ENCODE measurements at regions not wholly inside any gene's neighbourhood (a gene's known extent, or its start where the extent isn't known, plus 50 kb on each side); places are given as distances from the start of the nearest gene placed in this dataset.

DNA sequence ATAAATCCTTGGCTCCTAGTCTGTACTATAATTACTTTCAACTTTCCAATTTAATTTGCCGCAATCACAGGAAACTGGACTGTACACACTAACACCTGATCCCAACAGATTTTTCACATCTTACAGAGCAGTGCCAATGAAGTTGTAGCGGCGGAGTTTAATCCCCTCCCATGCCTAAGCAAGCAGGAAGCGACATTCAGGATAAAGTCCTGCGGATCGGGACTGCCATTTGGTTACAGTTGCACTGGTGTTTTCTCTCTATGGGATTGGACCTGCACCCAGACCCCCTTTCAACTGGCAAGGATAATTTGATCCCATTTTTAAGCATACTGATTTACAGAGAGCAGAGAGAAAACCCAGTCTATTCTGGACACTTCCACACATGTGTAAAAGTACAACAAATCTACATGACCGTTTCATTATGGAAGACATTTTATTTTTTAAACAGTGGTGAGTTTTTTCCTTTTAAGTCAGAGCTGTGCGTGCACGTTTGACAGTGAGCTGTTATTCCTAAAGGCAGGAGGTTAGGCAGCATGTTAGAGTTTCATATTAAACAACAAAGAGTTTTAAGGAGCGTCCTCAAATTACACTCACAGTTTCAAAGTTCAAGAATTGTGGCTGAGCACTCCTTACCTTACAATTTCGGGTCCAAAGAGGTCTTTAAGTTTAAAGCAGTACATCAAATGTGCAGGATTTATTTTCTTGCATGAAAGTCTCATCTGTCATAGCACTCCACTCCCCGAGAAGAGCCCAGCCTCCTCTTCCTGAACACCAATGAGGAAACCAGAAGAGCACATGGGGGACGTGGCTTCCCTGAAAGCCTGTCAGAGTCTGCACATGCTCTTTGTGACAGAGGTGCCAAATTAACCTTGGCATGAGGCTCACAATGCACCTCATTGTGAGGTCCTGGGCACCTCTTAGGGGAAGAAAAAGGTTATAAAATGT, 141.6 kb upstream of the RFC3 start:
- H3K27ac ChIP-seq, result no peak overlapping the region
- no peaks in the 10 kb centered on the region for H3K27me3 ChIP-seq
- WGBS, 3 donors, result 2 to 5% (median 2%) methylated on average over 13 of the region's 13 CpGs
- peak overlapping the region; percentile 32 for H3K4me3 ChIP-seq
- DNase-seq, result peak in 3 of 5 donors; percentile 22 to 36 (median 22)
- no peaks in the 10 kb centered on the region for H3K9me3 ChIP-seq
- intact Hi-C loops (cut with DNase I), result no loop called here
- TF ChIP-seq, protein P1, sequence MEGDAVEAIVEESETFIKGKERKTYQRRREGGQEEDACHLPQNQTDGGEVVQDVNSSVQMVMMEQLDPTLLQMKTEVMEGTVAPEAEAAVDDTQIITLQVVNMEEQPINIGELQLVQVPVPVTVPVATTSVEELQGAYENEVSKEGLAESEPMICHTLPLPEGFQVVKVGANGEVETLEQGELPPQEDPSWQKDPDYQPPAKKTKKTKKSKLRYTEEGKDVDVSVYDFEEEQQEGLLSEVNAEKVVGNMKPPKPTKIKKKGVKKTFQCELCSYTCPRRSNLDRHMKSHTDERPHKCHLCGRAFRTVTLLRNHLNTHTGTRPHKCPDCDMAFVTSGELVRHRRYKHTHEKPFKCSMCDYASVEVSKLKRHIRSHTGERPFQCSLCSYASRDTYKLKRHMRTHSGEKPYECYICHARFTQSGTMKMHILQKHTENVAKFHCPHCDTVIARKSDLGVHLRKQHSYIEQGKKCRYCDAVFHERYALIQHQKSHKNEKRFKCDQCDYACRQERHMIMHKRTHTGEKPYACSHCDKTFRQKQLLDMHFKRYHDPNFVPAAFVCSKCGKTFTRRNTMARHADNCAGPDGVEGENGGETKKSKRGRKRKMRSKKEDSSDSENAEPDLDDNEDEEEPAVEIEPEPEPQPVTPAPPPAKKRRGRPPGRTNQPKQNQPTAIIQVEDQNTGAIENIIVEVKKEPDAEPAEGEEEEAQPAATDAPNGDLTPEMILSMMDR (IDR thresholded peaks at IDR 0.05), result no peak
- TF ChIP-seq POLR2A (IDR thresholded peaks at IDR 0.05) (no peak), EP300 (IDR thresholded peaks at IDR 0.05) (no peak)
- H3K4me1 ChIP-seq (ENCODE audit: insufficient read depth), result no peaks in the 10 kb centered on the region
- H3K36me3 ChIP-seq, result no peaks in the 10 kb centered on the region

DNA sequence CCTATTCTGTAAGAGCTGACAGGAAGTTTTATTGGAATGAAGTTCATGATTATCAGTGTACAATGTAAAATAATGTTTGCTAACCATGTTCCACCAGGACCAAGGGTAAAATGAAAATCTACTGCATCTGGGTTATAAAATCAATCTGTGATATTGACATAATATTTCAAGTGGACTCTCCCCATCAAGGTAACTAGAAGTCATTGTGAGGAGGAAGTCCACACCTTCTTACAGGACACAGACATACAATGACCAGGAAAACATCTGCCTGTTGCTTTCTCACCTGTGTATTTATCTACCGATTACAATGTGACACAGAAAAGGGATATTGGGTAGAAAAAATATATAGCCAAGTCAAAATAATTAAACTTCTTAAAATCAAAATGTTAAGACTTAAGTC, 140.7 kb upstream of the RFC3 start:
- no peak overlapping the region for H3K4me3 ChIP-seq
- no peaks in the 10 kb centered on the region for H3K4me1 ChIP-seq (ENCODE audit: insufficient read depth)
- intact Hi-C loops (cut with DNase I), result no loop called here
- no peak for DNase-seq
- no peaks in the 10 kb centered on the region for H3K9me3 ChIP-seq
- TF ChIP-seq, protein P1 (IDR thresholded peaks at IDR 0.05), result no peak
- TF ChIP-seq POLR2A (IDR thresholded peaks at IDR 0.05) (no peak), EP300 (IDR thresholded peaks at IDR 0.05) (no peak)
- 39 to 63% (median 42%) methylated on average over 1 of the region's 1 CpG for WGBS, 3 donors
- H3K27ac ChIP-seq, result no peak overlapping the region
- H3K27me3 ChIP-seq, result no peaks in the 10 kb centered on the region
- no peaks in the 10 kb centered on the region for H3K36me3 ChIP-seq

DNA sequence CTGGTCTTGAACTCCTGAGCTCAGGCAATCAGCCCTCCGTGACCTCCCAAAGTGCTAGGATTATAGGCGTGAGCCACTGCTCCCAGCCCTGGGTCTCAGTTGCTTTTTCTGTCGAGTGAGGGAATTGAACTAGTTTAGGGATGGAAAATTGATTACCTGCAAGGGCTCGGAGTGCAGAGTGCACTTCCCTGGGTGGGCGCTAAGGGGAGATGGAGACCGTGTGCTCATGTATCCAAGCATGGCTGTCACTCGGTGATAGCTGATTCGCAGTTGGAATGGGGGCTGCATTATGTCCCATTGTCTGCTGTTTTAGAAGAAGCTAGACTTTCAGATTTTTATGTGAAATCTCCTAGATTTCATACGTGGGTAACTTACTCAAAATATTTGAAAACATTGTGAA, 139.9 kb upstream of the RFC3 start:
- no peak overlapping the region for H3K4me3 ChIP-seq
- WGBS, 3 donors, result 88 to 93% (median 90%) methylated on average over 9 of the region's 9 CpGs
- no peaks in the 10 kb centered on the region for H3K27me3 ChIP-seq
- H3K36me3 ChIP-seq, result no peaks in the 10 kb centered on the region
- TF ChIP-seq EP300 (IDR thresholded peaks at IDR 0.05) (no peak), POLR2A (IDR thresholded peaks at IDR 0.05) (no peak)
- TF ChIP-seq, protein P1 (IDR thresholded peaks at IDR 0.05), result no peak
- no peak overlapping the region for H3K27ac ChIP-seq
- intact Hi-C loops (cut with DNase I), result no loop called here
- H3K9me3 ChIP-seq, result no peaks in the 10 kb centered on the region
- DNase-seq, result no peak
- H3K4me1 ChIP-seq (ENCODE audit: insufficient read depth), result no peaks in the 10 kb centered on the region

DNA sequence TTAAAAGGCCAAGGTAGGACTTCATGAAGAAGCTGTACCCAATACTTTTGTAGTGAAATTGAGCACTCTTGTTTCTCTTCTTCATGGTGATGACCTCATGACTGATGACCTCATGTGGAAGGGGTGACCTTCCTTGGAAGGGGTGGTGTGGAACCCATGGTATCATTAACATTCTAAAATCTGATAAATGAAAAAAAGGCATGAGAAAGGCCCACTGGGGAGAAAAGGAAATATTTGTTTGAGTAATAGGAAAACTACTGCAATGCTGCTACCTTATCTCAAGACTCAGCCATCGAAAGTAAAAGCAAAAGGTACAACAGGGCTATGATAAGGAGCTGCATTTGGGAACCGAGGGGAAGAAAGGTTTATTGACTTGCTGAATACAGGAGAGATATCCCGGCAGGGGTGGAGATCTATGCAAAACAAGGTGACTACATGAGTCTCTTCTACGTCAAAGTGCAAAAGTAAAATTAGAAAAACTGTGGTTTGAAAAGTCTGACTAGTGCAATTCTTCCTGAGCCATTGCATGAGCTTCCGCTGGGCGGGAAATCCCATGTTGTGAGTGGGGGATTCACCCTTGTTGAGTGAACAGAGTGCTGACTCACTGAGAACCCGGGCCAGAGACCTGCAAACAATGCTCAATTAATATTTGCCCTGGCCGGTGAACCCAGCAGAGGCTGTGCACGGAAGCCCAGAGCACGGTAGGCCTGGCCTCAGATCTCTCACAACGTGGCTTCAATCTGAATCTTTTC, 138.9 kb upstream of the RFC3 start:
- Histone ChIP-seq H3K27me3 (no peaks in the 10 kb centered on the region), H3K36me3 (no peaks in the 10 kb centered on the region), H3K27ac (no peak overlapping the region), H3K9me3 (no peaks in the 10 kb centered on the region), H3K4me1 (ENCODE audit: insufficient read depth) (no peaks in the 10 kb centered on the region), H3K4me3 (no peak overlapping the region)
- DNase-seq, result peak; percentile 60 to 71 (median 61)
- WGBS, 3 donors, result 19 to 25% (median 22%) methylated on average over 11 of the region's 11 CpGs
- no peak for TF ChIP-seq POLR2A (IDR thresholded peaks at IDR 0.05)
- TF ChIP-seq EP300 (IDR thresholded peaks at IDR 0.05), result no peak
- TF ChIP-seq, protein P1 (IDR thresholded peaks at IDR 0.05), result no peak
- intact Hi-C loops (cut with DNase I), result no loop called here

Measured in ovary (tissue), 7 donors.